ENCODE measurements at regions not wholly inside any gene's neighbourhood (a gene's known extent, or its start where the extent isn't known, plus 50 kb on each side); places are given as distances from the start of the nearest gene placed in this dataset.

DNA sequence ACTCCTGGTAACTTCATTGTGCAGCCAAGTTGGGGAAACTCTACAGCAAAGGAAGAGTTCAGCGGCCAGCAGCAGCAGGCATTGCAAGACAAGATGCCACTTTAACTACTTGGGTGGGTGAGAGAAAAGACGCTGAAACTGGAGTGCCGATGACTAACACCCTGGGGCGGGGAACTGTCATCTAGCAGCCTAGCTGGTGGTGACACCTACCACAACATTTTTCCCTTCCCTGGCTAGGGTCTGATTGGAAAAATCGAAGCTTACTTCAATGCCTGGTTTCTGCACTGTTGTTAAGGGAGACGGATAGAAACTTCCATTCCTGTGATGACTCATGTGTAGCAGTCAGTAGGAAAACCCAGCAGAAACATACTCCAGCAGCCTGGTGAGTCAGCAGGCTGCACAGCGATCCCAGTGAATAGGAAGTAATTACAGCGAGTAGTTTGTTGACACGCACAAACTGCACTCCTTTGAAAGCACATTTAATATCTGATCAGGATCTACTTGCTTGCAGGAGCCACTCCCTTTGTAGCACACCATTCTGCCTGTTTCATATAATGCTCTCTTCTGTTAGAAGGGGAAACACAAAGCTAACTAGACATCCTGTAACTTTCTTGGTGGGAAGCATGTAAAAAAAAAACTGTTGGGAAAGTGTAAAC lies 62.1 kb upstream of the MAPRE2 start:
- no peaks in the 10 kb centered on the region for H3K27me3 ChIP-seq
- intact Hi-C loops (cut with DNase I; ENCODE audit: low total_unique reads) (no loop called here), in situ Hi-C loops (cut with MboI; ENCODE audit: low sequenced_read_pairs in 4 of 4) (no loop called here)
- peak overlapping the region; percentile 93 to 97 (median 96) for H3K27ac ChIP-seq
- no peaks in the 10 kb centered on the region for H3K36me3 ChIP-seq
- H3K9me3 ChIP-seq: no peaks in the 10 kb centered on the region
- DNase-seq (peak; percentile 77 to 80), ATAC-seq (peak; percentile 72 to 81)
- TF ChIP-seq CTCF (IDR thresholded peaks at IDR 0.05 in 4 of 5, conservative IDR thresholded peaks at IDR 0.05 in 1 of 5): no peak
- TF ChIP-seq POLR2A (IDR thresholded peaks at IDR 0.05): peak in 1 of 2 donors; percentile 43
- H3K4me1 ChIP-seq: peaks cover 27 to 32% of the 10 kb centered on the region in 2 donors
- peak overlapping the region; percentile 77 to 97 (median 89) for H3K4me3 ChIP-seq

GRCh38 chr18:34981487-34981886 lies 59.7 kb upstream of the MAPRE2 start:
- Histone ChIP-seq H3K9me3 (no peaks in the 10 kb centered on the region), H3K36me3 (no peaks in the 10 kb centered on the region), H3K4me1 (peaks cover 13 to 14% of the 10 kb centered on the region in 2 donors), H3K4me3 (no peak overlapping the region), H3K27me3 (no peaks in the 10 kb centered on the region), H3K27ac (peak overlapping the region; percentile 2 to 97 (median 95))
- in situ Hi-C loops (cut with MboI; ENCODE audit: low sequenced_read_pairs in 4 of 4): no loop called here
- DNase-seq: no peak
- ATAC-seq: no peak
- intact Hi-C loops (cut with DNase I; ENCODE audit: low total_unique reads): no loop called here
- TF ChIP-seq POLR2A (IDR thresholded peaks at IDR 0.05): no peak
- TF ChIP-seq CTCF (IDR thresholded peaks at IDR 0.05 in 4 of 5, conservative IDR thresholded peaks at IDR 0.05 in 1 of 5): no peak

- Histone ChIP-seq H3K4me3 (no peak overlapping the region), H3K27ac (peak overlapping the region; percentile 19 to 81 (median 34)), H3K27me3 (no peaks in the 10 kb centered on the region), H3K4me1 (peaks cover 11 to 20% of the 10 kb centered on the region in 2 donors), H3K36me3 (peaks cover 0 to 3% of the 10 kb centered on the region in 2 donors), H3K9me3 (no peaks in the 10 kb centered on the region)
- in situ Hi-C loops (cut with MboI; ENCODE audit: low sequenced_read_pairs in 4 of 4): no loop called here
- ATAC-seq (no peak), DNase-seq (no peak)
- TF ChIP-seq POLR2A (IDR thresholded peaks at IDR 0.05): no peak
- TF ChIP-seq CTCF (IDR thresholded peaks at IDR 0.05 in 4 of 5, conservative IDR thresholded peaks at IDR 0.05 in 1 of 5): no peak
- intact Hi-C loops (cut with DNase I; ENCODE audit: low total_unique reads): loop anchor here (5.0 kb wide), 1 partner anchor 104 kb away; no protein-coding TSS in a partner anchor
These were observed 55.2 kb upstream of the MAPRE2 start for GRCh38 chr18:34985963-34986362.

DNA sequence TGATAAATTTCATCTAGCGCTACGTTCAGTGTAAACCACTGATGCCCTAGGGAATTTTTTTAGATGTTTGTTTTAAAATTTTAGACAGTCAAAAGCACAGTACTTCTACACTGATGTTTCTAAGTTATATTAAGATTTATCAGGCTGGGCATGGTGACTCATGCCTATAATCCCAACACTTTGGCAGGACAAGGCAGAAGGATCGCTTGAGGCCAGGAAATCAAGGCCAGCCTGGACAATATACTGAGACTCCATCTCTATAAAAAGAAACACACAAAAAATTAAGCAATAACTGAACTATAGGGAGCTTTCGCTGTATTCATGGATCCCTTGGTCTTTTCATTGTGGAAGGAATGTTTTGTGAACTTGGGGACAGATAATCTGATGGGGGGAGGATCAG lies 50.6 kb upstream of the MAPRE2 start:
- intact Hi-C loops (cut with DNase I; ENCODE audit: low total_unique reads) (loop anchor here (10.0 kb wide), 1 partner anchor 354 kb away; the partner anchor contains the start of gene ZNF24), in situ Hi-C loops (cut with MboI; ENCODE audit: low sequenced_read_pairs in 4 of 4) (no loop called here)
- DNase-seq (peak; percentile 59 to 76), ATAC-seq (peak; percentile 93 to 95)
- TF ChIP-seq CTCF (IDR thresholded peaks at IDR 0.05 in 4 of 5, conservative IDR thresholded peaks at IDR 0.05 in 1 of 5) (no peak), POLR2A (IDR thresholded peaks at IDR 0.05) (no peak)
- Histone ChIP-seq H3K9me3 (no peaks in the 10 kb centered on the region), H3K36me3 (peaks cover 0 to 3% of the 10 kb centered on the region in 2 donors), H3K27ac (peak overlapping the region; percentile 70 to 81 (median 80)), H3K4me1 (peaks cover 40 to 46% of the 10 kb centered on the region in 2 donors), H3K4me3 (no peak overlapping the region), H3K27me3 (no peaks in the 10 kb centered on the region)
